ENCODE measurements at regions not wholly inside any gene's neighbourhood (a gene's known extent, or its start where the extent isn't known, plus 50 kb on each side); places are given as distances from the start of the nearest gene placed in this dataset.
A peak's percentile ranks its signal among the peaks of the same experiment; 100 is the strongest.

GRCh38 chr7:16212610-16213009, 208.7 kb downstream of the CRPPA start:
- no peak for DNase-seq

- no peak for DNase-seq
Observed at GRCh38 chr7:16212032-16212431, 209.3 kb downstream of the CRPPA start.

GRCh38 chr7:16211402-16211925, 209.9 kb downstream of the CRPPA start:
- DNase-seq = no peak

DNA sequence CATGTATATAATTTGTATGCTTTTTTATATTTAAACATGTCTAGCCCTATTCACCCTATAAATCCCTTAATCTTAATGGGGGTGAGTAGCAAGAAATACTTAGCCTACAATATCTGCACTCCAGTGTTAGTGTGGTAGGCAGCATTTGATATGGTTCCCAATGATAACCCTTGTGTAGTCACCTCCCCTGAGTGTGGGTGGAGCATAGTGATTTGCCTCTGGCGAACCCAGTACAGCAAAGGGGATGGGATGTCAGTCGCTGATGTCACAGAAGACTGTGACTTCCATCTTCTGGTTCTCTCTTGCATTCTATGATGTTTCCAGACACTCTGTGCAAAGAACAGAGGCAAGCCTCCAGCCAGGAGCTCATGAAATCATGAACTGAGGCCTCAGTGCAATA, 211.2 kb downstream of the CRPPA start:
- DNase-seq = no peak

DNA sequence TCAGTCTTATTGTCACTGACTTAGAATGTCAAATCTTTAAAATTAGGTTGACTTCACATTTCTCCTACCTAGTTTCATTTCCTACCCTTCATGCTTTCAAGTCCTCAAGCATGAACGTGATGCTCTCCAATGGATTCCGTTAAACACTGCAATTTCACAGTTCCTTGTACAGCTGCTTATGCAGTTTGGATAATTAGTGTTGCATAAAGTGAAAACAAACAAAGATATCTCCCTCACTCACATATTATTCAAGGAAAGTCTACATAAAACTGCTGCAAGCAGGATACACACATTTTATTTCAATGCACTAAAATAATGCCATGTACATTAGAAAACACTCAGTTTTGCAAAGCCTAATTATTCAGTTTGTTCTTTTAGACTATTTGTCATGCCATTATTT, 214.0 kb downstream of the CRPPA start:
- DNase-seq = no peak

GRCh38 chr7:16205466-16205865, 215.9 kb downstream of the CRPPA start:
- DNase-seq = no peak

- no peak for DNase-seq
Observed at GRCh38 chr7:16204953-16205352, 216.4 kb downstream of the CRPPA start.

GRCh38 chr7:16203065-16203464, 218.3 kb downstream of the CRPPA start:
- no peak for DNase-seq

DNA sequence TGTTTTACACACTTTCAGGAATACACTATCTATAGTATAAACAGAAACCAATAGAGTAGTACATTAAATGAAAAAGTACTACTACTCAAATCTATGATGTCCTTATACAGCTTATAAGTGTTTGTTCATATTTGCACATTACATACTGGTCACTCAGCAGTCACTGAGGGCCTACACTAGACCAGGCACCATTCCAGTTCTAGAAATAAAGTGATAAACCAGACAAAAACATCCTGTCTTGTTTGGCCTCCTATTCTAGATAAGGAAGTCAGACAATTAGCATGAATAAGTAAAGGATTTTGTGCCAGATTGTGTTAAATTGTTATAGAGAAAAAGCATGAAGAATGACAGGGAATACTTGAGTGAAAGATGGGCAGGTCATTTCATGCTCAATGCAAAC, 219.0 kb downstream of the CRPPA start:
- no peak for DNase-seq

GRCh38 chr7:16200591-16200990, 220.7 kb downstream of the CRPPA start:
- DNase-seq = no peak

- DNase-seq = no peak
Observed at GRCh38 chr7:16193631-16194030, 227.7 kb downstream of the CRPPA start.

- DNase-seq = no peak
Observed at GRCh38 chr7:16189026-16189715, 232.2 kb downstream of the CRPPA start.

DNA sequence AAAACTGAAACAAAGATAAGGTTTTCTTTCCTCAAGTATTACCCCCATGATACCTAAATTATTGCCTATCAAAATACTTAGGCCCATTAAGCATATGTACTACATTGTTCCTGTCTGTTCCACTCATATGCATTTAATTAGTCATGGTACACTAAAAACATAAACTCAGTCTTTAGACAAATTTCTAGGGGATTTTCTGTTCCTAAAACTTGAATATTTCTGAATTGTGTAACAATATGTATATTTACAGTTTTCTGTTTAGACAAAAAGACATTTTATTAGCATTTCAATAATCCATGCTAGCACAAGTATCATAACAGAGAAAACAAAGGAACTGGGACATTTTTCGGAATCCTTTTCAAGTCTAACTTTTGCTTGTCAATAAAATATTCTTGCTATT, 234.2 kb downstream of the CRPPA start:
- peak; percentile 16 for DNase-seq

DNA sequence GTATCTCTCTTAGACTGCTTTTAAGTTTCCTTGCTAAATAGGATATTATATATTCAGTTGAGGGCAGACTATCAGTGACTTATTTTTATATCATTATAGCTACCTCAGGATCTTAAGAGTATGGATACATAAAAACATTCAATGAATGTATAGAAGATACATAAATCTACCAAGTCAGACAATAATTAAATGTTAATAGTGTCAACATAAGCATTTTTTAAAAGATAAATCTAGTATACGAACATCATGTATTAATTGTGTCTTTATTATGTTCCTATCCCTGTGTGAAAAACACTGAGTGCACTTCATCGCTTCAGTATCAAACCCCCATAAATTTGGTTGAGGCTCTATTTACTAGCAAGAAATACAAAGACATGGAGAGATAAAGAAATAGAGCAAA, 242.8 kb downstream of the CRPPA start:
- DNase-seq = no peak

- DNase-seq = no peak
Observed at GRCh38 chr7:16178092-16178491, 243.2 kb downstream of the CRPPA start.

DNA sequence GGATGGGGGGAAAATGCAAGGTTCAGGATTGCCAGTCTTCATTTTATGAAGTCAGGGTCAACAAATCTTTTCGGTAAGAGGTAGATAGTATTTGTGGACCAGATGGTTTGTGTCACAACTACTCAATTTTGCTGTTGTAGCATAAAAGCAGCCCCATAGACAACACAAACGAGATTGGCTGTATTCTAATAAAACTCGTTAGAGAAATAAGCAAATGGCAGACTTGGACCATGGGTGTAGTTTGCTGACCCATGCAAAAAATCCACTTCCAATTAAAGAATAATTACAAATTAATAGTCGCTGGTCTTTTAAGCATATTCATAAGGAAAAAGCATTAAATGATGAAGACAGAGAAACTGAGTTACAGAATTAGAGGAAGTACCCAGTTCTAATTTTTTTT, 247.1 kb downstream of the CRPPA start:
- no peak for DNase-seq

- DNase-seq = no peak
Observed at GRCh38 chr7:16172366-16172765, 249.0 kb downstream of the CRPPA start.

DNA sequence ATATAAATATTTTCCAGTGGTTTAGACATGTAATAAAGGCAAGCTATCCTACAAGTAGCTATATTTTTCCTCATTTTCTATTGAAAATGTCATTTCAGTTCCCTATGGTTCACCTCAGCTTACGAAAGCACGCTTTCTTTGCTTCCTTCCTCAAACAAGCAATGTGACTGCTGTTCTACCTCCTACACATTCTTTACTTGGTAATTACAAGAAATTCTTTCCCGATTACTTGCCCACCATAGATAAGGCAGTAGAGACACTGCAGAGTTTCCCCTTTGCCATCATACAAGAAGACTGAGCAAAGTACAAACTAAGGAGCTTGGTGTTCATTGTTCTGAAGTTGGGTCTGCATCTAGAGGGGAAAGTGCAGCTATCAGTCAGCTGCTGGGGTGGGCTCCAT, 249.4 kb downstream of the CRPPA start:
- no peak for DNase-seq

DNA sequence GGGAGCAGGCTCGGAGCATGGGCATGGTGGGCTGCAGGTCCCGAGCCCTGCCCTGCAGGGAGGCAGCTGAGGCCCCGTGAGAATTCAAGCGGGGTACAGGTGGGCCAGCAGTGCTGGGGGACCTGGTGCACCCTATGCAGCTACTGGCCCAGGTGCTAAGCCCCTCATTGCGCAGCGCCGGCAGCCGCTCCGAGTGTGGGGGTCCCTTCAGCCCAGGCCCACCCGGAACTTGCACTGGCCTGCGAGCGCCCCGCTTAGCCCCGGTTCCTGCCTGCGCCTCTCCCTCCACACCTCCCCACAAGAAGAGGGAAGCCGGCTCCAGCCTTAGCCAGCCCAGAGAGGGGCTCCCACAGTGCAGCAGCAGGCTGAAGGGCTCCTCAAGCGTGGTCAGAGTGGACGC, 250.7 kb downstream of the CRPPA start:
- DNase-seq = no peak

DNA sequence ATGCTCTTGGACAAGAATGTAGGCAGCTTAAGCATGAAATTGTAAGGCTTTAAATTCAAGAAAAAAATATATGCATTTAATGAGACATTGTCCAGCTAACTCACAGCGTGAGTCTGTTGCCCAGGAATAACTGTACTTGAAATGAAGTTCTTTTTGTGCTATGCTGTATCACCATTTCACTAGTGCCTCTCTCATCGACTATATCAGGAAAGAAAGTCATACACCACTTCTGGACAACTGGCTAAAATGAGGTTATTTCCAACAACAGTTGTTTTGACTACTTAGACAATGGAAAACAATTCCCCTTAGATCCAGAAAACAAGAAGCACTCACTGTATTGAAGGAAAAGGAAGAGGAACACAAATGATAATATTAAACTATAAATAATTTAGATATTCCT, 251.8 kb downstream of the CRPPA start:
- no peak for DNase-seq

DNA sequence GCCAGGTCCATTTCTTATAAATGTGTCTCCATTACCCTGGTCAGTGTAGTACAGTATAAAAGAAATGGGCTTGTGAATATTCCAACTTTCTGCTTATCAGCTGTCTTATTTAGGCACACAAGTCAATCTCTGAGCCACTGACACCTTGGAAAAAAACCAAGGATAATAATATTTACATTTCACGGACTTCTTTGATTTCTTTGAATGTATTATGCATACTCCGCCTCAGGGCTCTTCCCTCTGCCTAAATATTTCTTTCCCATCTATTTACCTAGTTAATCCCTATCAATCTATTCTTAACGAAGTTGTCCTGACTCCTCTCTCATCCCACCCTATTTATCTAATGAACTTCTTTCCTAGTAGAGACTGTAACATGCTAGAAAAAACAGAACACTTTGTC, 253.8 kb downstream of the CRPPA start:
- DNase-seq = no peak

GRCh38 chr7:16144361-16144760, 277.0 kb downstream of the CRPPA start:
- DNase-seq = no peak

DNA sequence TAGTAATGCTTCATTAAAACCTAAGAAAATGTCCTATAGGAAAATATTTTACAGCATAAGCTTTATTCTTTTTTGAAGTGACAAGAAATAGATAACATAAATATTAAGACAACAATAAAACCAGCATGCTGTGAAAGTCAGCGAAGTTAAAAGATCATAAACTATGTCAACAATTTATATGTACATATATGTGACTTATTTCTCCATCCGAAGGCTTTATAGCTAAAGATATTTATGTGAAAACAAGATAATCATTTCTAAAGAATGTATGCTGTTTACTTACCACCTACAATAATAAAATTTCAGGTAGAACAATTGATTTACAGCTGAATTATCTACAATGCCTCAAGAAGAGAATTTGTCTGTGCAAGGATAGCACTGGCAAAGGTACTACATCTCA, 283.4 kb downstream of the CRPPA start:
- DNase-seq = no peak

DNA sequence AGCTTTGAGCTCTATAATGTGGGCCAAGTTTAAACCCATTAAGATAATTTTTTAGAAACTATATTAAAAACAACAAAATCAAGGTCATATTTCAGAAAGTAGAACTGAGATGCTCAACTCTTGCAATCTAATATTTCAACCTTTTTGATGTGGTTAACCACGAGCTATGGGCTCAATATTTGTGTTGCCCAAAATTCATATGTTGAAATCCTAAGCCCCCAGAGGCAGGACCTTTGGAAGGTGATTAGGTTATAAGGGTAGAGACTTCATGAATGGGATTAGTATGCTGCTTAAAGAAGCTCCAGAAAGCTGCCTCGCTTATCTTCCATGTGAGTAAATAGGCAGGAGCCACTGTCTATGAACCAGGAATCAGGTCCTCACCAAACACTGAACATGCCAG, 284.4 kb downstream of the CRPPA start:
- no peak for DNase-seq

DNA sequence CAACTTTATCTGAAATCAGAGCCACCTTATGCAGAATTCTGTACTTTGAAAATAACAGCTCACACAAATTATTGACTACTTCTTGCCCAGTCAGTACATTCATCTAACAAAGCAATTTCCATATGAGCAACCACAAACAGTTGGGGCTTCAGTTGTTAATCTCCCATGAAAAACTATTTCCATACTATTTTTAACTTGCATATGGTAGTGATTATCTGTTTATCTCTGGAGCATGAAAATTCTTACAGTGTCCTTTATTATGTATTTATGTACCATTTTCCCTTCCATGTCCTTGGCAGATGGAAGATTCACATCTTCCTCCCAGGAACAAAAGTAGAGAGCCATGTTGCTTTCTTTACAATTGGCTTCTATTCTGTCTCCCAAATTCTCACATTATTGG, 285.7 kb downstream of the CRPPA start:
- no peak for DNase-seq
